UCSD-AML1 (cell line): ENCODE measurements at regions not wholly inside any gene's neighbourhood (a gene's known extent, or its start where the extent isn't known, plus 50 kb on each side); places are given as distances from the start of the nearest gene placed in this dataset.

ENCODE experiments used
- DNase-seq: peaks from one replicate; lab custom pipeline; 2025; ENCODE audit not compliant: unreplicated experiment; lab: John Stamatoyannopoulos, UW

- no peak for DNase-seq
Measured at GRCh38 chr3:148204131-148204530, 493.6 kb upstream of the AGTR1 start.

GRCh38 chr3:148205977-148206376 is 491.7 kb upstream of the AGTR1 start:
- DNase-seq, result no peak

- DNase-seq, result no peak
Measured at GRCh38 chr3:148206446-148206845, 491.3 kb upstream of the AGTR1 start.

GRCh38 chr3:148208975-148209374 is 488.7 kb upstream of the AGTR1 start:
- DNase-seq, result no peak

- DNase-seq, result no peak
Measured at GRCh38 chr3:148211725-148212124, 486.0 kb upstream of the AGTR1 start.

- DNase-seq, result no peak
Measured at GRCh38 chr3:148214705-148215104, 483.0 kb upstream of the AGTR1 start.

- no peak for DNase-seq
Measured at GRCh38 chr3:148217317-148217716, 480.4 kb upstream of the AGTR1 start.

GRCh38 chr3:148218222-148218621 is 479.5 kb upstream of the AGTR1 start:
- DNase-seq, result no peak

- DNase-seq, result no peak
Measured at GRCh38 chr3:148219999-148220398, 477.7 kb upstream of the AGTR1 start.

GRCh38 chr3:148221303-148221702 is 476.4 kb upstream of the AGTR1 start:
- DNase-seq, result no peak

- DNase-seq, result no peak
Measured at GRCh38 chr3:148223266-148223665, 474.4 kb upstream of the AGTR1 start.

GRCh38 chr3:148226246-148226645 is 471.5 kb upstream of the AGTR1 start:
- DNase-seq, result no peak

GRCh38 chr3:148227534-148227933 is 470.2 kb upstream of the AGTR1 start:
- DNase-seq, result no peak

- DNase-seq, result no peak
Measured at GRCh38 chr3:148229107-148229506, 468.6 kb upstream of the AGTR1 start.

- DNase-seq, result no peak
Measured at GRCh38 chr3:148230473-148230872, 467.2 kb upstream of the AGTR1 start.

GRCh38 chr3:148232389-148232788 is 465.3 kb upstream of the AGTR1 start:
- DNase-seq, result no peak

GRCh38 chr3:148233403-148233802 is 464.3 kb upstream of the AGTR1 start:
- no peak for DNase-seq

GRCh38 chr3:148234536-148234935 is 463.2 kb upstream of the AGTR1 start:
- DNase-seq, result no peak

- DNase-seq, result no peak
Measured at GRCh38 chr3:148235566-148235965, 462.1 kb upstream of the AGTR1 start.

- no peak for DNase-seq
Measured at GRCh38 chr3:148238421-148238821, 459.3 kb upstream of the AGTR1 start.

- DNase-seq, result no peak
Measured at GRCh38 chr3:148240351-148240750, 457.4 kb upstream of the AGTR1 start.

GRCh38 chr3:148243609-148244008 is 454.1 kb upstream of the AGTR1 start:
- DNase-seq, result no peak

- no peak for DNase-seq
Measured at GRCh38 chr3:148246291-148246923, 451.3 kb upstream of the AGTR1 start.
